ENCODE measurements at regions not wholly inside any gene's neighbourhood (a gene's known extent, or its start where the extent isn't known, plus 50 kb on each side); places are given as distances from the start of the nearest gene placed in this dataset.
A peak's percentile ranks its signal among the peaks of the same experiment; 100 is the strongest.

GRCh38 chr4:165787516-165788274 is 85.3 kb upstream of the TLL1 start:
- Histone ChIP-seq H3K9me3 (ENCODE audit: control insufficient read depth in 1 of 2, low read length in 2 of 2) (no peaks in the 10 kb centered on the region), H3K4me3 (ENCODE audit: low read length in 2 of 2) (no peak overlapping the region), H3K36me3 (ENCODE audit: insufficient read depth, low read length) (no peaks in the 10 kb centered on the region), H3K4me1 (ENCODE audit: insufficient read depth, low read length) (no peaks in the 10 kb centered on the region), H3K27ac (ENCODE audit: low read depth, low read length) (no peak overlapping the region), H3K27me3 (ENCODE audit: insufficient read depth, low read length) (no peaks in the 10 kb centered on the region)
- DNase-seq = no peak
- ChIA-PET POLR2A (ENCODE audit: partially characterized antibody) (no interaction called here), CTCF (ENCODE audit: partially characterized antibody) (no interaction called here)
- Mint-ChIP-seq H3K27ac (no peak overlapping the region), H3K36me3 (no peaks in the 10 kb centered on the region), H3K9me3 (no peaks in the 10 kb centered on the region), H3K4me3 (no peak overlapping the region), H3K4me1 (no peaks in the 10 kb centered on the region), H3K27me3 (no peaks in the 10 kb centered on the region)
- intact Hi-C loops (cut with micrococcal nuclease) = no loop called here

GRCh38 chr4:165788686-165789463 is 84.2 kb upstream of the TLL1 start:
- CTCF ChIA-PET (ENCODE audit: partially characterized antibody) = no interaction called here

GRCh38 chr4:165793236-165793635 is 79.8 kb upstream of the TLL1 start:
- ChIA-PET POLR2A (ENCODE audit: partially characterized antibody) (no interaction called here), CTCF (ENCODE audit: partially characterized antibody) (no interaction called here)
- H3K36me3 Mint-ChIP-seq = no peaks in the 10 kb centered on the region
- H3K4me1 Mint-ChIP-seq = no peaks in the 10 kb centered on the region
- H3K27ac ChIP-seq (ENCODE audit: low read depth, low read length) = no peak overlapping the region
- no peaks in the 10 kb centered on the region for H3K36me3 ChIP-seq (ENCODE audit: insufficient read depth, low read length)
- no peaks in the 10 kb centered on the region for H3K27me3 ChIP-seq (ENCODE audit: insufficient read depth, low read length)
- no peak overlapping the region for H3K4me3 ChIP-seq (ENCODE audit: low read length in 2 of 2)
- no peaks in the 10 kb centered on the region for H3K4me1 ChIP-seq (ENCODE audit: insufficient read depth, low read length)
- H3K27me3 Mint-ChIP-seq = no peaks in the 10 kb centered on the region
- H3K27ac Mint-ChIP-seq = no peak overlapping the region
- H3K9me3 Mint-ChIP-seq = peaks cover 0 to 3% (median 0%) of the 10 kb centered on the region in 8 donors
- intact Hi-C loops (cut with micrococcal nuclease) = no loop called here
- H3K9me3 ChIP-seq (ENCODE audit: control insufficient read depth in 1 of 2, low read length in 2 of 2) = no peaks in the 10 kb centered on the region
- H3K4me3 Mint-ChIP-seq = no peak overlapping the region
- no peak for DNase-seq

More at GRCh38 chr4:165788686-165789463, 84.2 kb upstream of the TLL1 start:
- H3K9me3 Mint-ChIP-seq = no peaks in the 10 kb centered on the region
- no peak overlapping the region for H3K4me3 Mint-ChIP-seq
- H3K9me3 ChIP-seq (ENCODE audit: control insufficient read depth in 1 of 2, low read length in 2 of 2) = no peaks in the 10 kb centered on the region
- no peaks in the 10 kb centered on the region for H3K27me3 ChIP-seq (ENCODE audit: insufficient read depth, low read length)
- DNase-seq = no peak
- POLR2A ChIA-PET (ENCODE audit: partially characterized antibody) = no interaction called here
- H3K27ac ChIP-seq (ENCODE audit: low read depth, low read length) = no peak overlapping the region
- intact Hi-C loops (cut with micrococcal nuclease) = no loop called here
- no peaks in the 10 kb centered on the region for H3K4me1 ChIP-seq (ENCODE audit: insufficient read depth, low read length)
- no peaks in the 10 kb centered on the region for H3K36me3 ChIP-seq (ENCODE audit: insufficient read depth, low read length)
- H3K36me3 Mint-ChIP-seq = no peaks in the 10 kb centered on the region
- no peaks in the 10 kb centered on the region for H3K4me1 Mint-ChIP-seq
- H3K27ac Mint-ChIP-seq = no peak overlapping the region
- H3K27me3 Mint-ChIP-seq = no peaks in the 10 kb centered on the region
- no peak overlapping the region for H3K4me3 ChIP-seq (ENCODE audit: low read length in 2 of 2)

- no peaks in the 10 kb centered on the region for H3K27me3 ChIP-seq (ENCODE audit: insufficient read depth, low read length)
- no peak for DNase-seq
- intact Hi-C loops (cut with micrococcal nuclease) = no loop called here
- POLR2A ChIA-PET (ENCODE audit: partially characterized antibody) = no interaction called here
- no peak overlapping the region for H3K27ac Mint-ChIP-seq
- H3K9me3 ChIP-seq (ENCODE audit: control insufficient read depth in 1 of 2, low read length in 2 of 2) = no peaks in the 10 kb centered on the region
- no peak overlapping the region for H3K27ac ChIP-seq (ENCODE audit: low read depth, low read length)
- no peaks in the 10 kb centered on the region for H3K4me1 Mint-ChIP-seq
- no peaks in the 10 kb centered on the region for H3K27me3 Mint-ChIP-seq
- CTCF ChIA-PET (ENCODE audit: partially characterized antibody) = no interaction called here
- no peak overlapping the region for H3K4me3 Mint-ChIP-seq
- no peaks in the 10 kb centered on the region for H3K36me3 Mint-ChIP-seq
- H3K4me1 ChIP-seq (ENCODE audit: insufficient read depth, low read length) = no peaks in the 10 kb centered on the region
- H3K9me3 Mint-ChIP-seq = peaks cover 0 to 3% (median 0%) of the 10 kb centered on the region in 8 donors
- no peaks in the 10 kb centered on the region for H3K36me3 ChIP-seq (ENCODE audit: insufficient read depth, low read length)
- H3K4me3 ChIP-seq (ENCODE audit: low read length in 2 of 2) = no peak overlapping the region
Observed at GRCh38 chr4:165794834-165795233, 78.2 kb upstream of the TLL1 start.

GRCh38 chr4:165799384-165799815 is 73.6 kb upstream of the TLL1 start:
- Histone ChIP-seq H3K27ac (ENCODE audit: low read depth, low read length) (no peak overlapping the region), H3K4me1 (ENCODE audit: insufficient read depth, low read length) (no peaks in the 10 kb centered on the region)
- H3K36me3 Mint-ChIP-seq = no peaks in the 10 kb centered on the region

GRCh38 chr4:165802452-165802851 is 70.6 kb upstream of the TLL1 start:
- ChIA-PET POLR2A (ENCODE audit: partially characterized antibody) (no interaction called here), CTCF (ENCODE audit: partially characterized antibody) (no interaction called here)
- no peak for DNase-seq
- intact Hi-C loops (cut with micrococcal nuclease) = no loop called here
- no peaks in the 10 kb centered on the region for H3K36me3 ChIP-seq (ENCODE audit: insufficient read depth, low read length)
- Mint-ChIP-seq H3K36me3 (no peaks in the 10 kb centered on the region), H3K27me3 (no peaks in the 10 kb centered on the region), H3K9me3 (peaks cover 0 to 2% (median 0%) of the 10 kb centered on the region in 8 donors), H3K4me1 (no peaks in the 10 kb centered on the region), H3K4me3 (no peak overlapping the region), H3K27ac (no peak overlapping the region)
- no peak overlapping the region for H3K4me3 ChIP-seq (ENCODE audit: low read length in 2 of 2)
- H3K27ac ChIP-seq (ENCODE audit: low read depth, low read length) = no peak overlapping the region
- H3K27me3 ChIP-seq (ENCODE audit: insufficient read depth, low read length) = no peaks in the 10 kb centered on the region
- H3K9me3 ChIP-seq (ENCODE audit: control insufficient read depth in 1 of 2, low read length in 2 of 2) = no peaks in the 10 kb centered on the region
- H3K4me1 ChIP-seq (ENCODE audit: insufficient read depth, low read length) = no peaks in the 10 kb centered on the region

More at GRCh38 chr4:165799384-165799815, 73.6 kb upstream of the TLL1 start:
- H3K9me3 ChIP-seq (ENCODE audit: control insufficient read depth in 1 of 2, low read length in 2 of 2) = no peaks in the 10 kb centered on the region
- ChIA-PET CTCF (ENCODE audit: partially characterized antibody) (no interaction called here), POLR2A (ENCODE audit: partially characterized antibody) (no interaction called here)
- H3K27me3 ChIP-seq (ENCODE audit: insufficient read depth, low read length) = no peaks in the 10 kb centered on the region
- H3K36me3 ChIP-seq (ENCODE audit: insufficient read depth, low read length) = no peaks in the 10 kb centered on the region
- H3K4me1 Mint-ChIP-seq = no peaks in the 10 kb centered on the region
- peaks cover 0 to 3% (median 0%) of the 10 kb centered on the region in 8 donors for H3K9me3 Mint-ChIP-seq
- H3K4me3 ChIP-seq (ENCODE audit: low read length in 2 of 2) = no peak overlapping the region
- H3K27ac Mint-ChIP-seq = no peak overlapping the region
- no peaks in the 10 kb centered on the region for H3K27me3 Mint-ChIP-seq
- no peak overlapping the region for H3K4me3 Mint-ChIP-seq
- DNase-seq = peak in 1 of 5 donors; percentile 31
- intact Hi-C loops (cut with micrococcal nuclease) = no loop called here

GRCh38 chr4:165803005-165803404 is 70.0 kb upstream of the TLL1 start:
- Histone ChIP-seq H3K4me3 (ENCODE audit: low read length in 2 of 2) (no peak overlapping the region), H3K9me3 (ENCODE audit: control insufficient read depth in 1 of 2, low read length in 2 of 2) (no peaks in the 10 kb centered on the region), H3K36me3 (ENCODE audit: insufficient read depth, low read length) (no peaks in the 10 kb centered on the region), H3K4me1 (ENCODE audit: insufficient read depth, low read length) (no peaks in the 10 kb centered on the region), H3K27me3 (ENCODE audit: insufficient read depth, low read length) (no peaks in the 10 kb centered on the region), H3K27ac (ENCODE audit: low read depth, low read length) (no peak overlapping the region)
- Mint-ChIP-seq H3K4me1 (no peaks in the 10 kb centered on the region), H3K9me3 (peaks cover 0 to 2% (median 0%) of the 10 kb centered on the region in 8 donors), H3K36me3 (no peaks in the 10 kb centered on the region), H3K27me3 (no peaks in the 10 kb centered on the region), H3K4me3 (no peak overlapping the region), H3K27ac (no peak overlapping the region)
- ChIA-PET POLR2A (ENCODE audit: partially characterized antibody) (no interaction called here), CTCF (ENCODE audit: partially characterized antibody) (no interaction called here)
- intact Hi-C loops (cut with micrococcal nuclease) = no loop called here
- no peak for DNase-seq

Measured in CD4-positive, alpha-beta memory T cell (primary cell).